ENCODE measurements at regions not wholly inside any gene's neighbourhood (a gene's known extent, or its start where the extent isn't known, plus 50 kb on each side); places are given as distances from the start of the nearest gene placed in this dataset.
"Not testable (repeated sequence)": the region's sequence is repeated elsewhere in the genome, so short reads cannot be mapped to it uniquely, and the experiment has no call there.

DNA sequence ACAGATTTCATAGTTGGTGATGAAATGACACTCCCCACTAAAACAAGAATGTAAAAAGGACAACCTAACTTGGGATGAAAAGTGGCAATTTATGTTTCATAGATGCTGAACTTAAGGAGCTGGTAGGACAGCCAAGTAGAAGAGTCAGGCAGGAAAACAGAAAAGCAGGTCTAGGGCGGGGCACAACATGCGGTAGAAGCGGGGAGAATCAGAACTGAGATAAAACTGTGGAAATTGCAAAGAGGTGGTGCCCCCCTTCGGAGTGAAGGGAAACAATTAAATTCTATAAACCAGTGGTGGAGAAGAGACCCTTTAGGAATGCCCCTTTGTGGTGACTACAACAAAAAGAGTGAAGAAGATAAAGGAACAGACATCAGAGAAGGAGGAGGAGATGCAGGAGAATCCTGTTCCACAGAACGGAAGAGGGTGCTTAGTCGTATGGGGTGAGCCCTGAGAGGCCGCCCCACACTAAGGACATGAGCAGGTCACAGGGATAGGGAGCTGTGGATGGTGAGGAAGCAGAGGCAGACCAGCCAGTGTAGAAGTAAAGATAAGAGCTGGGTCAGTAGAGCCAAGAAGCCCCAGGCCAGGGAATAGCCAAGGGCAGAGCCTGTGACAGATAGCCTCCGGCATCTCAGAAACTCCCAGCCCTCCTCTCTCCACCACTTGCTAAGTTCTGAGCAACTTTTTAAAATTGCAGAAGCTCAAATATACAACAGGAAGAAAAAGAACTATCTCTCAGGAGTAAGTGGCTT is 100.3 kb upstream of the DOCK9 start:
- no peak for DNase-seq

DNA sequence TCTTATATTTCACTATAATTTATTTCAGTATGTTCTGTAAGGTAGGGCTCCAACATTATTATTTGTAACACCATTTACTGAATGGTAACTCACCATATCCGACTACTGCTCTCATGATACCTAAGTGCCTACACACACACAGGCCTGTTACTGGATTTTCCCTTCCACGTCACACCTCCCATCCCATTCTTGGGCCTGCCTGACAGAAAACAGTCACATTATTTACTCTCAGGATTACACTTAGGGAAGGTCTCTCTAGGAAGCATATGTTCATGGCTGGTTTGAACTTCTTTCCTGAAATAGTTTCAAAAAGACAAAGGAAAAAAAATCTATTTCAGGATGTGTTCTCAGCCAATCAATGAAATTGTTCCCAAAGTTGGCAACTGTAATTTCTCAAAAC is 102.3 kb upstream of the DOCK9 start:
- DNase-seq, result no peak

DNA sequence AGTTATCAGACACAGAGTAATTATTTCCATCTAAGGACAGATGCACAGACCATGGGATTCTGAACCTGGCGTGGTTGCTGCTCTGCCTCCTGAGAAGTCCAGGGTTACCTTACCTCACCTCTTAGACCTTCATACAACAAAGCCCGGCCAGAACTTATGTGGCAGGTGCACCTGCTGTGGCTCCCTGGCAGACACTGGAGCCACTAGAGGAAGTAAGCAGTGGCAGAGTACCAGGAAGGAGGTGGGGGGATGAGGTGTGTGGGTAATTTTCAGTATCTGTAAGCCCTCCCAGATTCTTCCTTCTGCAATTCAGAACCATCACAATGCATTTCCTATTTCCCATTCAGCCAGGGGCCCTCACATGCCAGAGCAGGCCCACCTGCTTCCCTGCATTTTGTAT is 106.1 kb upstream of the DOCK9 start:
- no peak for DNase-seq

DNA sequence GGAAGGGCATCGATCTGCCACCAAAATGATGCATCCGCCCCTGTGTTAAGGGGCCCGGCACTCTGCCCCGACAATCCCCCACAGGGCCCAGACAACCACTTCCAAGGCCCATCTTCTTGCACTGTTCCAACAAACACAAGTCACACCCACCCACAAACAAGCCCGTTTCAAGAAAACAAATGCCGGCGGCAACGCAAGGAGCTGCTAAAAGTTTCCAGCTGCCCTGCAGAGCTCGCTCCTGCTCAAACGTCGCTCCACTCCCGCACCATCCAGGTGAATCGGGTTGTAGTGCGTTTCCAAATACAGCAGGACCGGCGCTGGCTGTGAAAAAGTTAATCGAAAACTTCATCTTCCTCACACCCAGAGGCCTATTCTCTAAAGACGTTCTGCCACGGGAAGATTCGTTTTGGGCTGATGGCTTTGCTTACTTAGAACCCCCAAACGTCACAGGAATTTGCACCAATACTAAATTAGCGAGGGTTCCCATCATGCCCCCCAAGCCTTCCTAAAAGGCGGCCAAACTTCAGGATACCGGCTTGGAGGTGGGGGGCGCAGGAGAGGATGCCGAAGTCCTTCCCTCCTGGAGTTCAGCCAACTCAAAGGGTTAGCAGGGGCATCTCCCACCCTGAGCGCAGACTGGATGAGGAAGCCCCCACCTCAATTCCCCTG is 107.4 kb upstream of the DOCK9 start:
- no peak for DNase-seq

DNA sequence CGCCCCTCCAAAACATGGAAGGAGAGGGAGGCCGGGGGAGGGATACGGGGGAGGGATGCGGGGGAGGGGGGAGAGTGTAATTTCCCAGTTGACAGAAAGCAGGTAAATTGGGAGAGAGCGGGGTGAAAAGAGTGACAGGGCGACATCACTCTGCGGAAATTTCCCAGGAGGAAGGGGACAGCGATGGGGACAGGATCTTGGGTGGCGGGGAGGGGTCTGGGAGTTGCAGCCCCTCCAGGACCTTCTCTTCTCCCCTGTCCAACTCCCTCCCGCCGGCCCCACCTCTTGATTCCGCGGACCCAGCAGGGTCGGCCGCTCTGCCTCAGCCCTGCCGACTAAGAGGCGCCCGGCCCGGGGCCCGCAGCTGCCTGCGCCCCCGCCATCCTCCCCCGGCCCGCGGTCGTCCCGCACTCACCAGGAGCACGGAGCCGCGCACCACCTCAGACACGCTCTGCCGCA is 108.0 kb upstream of the DOCK9 start:
- no peak for DNase-seq

DNA sequence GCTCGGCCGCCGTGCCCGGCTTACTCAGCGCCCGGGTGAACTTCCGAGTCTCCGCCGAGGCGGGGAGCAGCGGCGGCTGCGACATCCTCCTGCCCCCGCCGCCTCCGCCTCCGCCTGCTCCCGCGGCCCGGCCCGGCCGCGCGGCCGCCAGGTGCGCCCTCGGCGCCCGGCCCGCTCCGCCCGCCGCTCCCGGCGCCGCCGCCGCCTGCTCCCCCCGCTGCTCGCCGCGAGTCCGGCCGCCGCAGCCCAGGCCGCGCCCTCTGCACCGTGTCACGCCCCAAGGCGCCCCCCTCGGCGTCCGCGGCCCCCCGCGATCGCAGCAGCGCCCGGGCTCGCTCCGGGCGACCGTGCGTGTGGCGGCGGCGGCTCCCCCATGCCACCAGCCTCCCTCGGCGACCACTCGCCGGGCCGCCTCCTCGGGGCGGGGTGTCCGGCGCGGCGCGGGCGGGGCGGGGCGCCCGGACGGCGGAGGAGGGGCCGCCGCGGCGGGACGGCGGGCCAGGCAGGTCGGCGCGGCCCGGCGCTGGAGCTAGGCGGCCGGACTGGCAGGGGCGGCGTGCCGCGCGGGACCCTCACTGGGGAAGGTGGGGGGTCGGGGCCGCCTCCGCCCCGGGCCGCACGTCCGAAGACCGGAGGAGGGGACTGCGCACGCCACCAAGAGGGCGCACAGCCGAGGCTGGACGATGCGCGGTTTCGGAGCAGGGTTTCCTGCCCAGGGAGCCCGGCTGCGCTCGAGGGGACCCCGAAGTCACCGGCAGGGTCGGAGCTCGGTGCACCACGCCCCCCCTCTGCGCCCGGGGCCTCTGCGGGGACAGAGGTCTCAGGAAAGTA is 108.6 kb upstream of the DOCK9 start:
- DNase-seq, result no peak

DNA sequence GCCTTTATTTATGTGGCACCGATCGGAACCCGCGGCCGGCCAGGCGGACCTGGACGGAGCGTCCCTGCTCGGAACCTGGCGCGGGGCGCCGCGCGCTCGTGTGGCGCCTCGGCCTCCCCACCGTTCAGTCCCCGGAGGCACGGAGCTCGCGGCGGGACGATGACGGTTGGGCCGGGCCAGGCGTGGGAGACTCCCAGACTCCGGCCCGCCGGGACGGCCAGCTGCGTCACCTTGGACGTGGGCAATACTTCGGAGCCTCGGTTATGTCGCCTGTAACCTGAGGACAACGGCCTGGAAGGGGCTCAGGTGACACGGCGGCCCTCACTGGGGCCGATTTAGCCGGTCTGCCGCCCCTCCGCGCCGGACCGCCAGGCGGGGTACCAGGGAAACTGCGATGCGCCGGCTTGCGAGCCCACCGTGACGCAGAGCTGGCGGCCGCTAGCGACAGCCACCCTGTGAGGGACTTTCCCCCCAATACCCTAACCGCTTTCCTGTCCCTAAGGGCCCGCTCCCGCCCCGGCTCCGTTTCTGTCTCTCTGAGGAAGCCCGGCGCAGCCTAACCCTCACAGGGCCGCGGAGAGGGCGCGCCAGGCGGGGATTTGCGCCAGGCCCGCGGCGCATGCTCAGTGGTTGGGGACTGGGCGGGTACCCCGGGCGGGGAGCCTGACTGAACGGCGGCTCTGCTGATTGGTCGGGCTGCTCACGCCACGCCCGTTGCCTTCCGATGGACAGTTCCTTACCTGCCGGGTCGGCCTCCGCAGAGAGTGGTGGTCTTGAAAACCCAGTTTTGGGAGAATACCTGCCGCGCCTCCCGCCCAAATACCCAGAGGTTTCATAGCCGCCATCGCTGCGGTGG is 109.5 kb upstream of the DOCK9 start:
- DNase-seq, result no peak

DNA sequence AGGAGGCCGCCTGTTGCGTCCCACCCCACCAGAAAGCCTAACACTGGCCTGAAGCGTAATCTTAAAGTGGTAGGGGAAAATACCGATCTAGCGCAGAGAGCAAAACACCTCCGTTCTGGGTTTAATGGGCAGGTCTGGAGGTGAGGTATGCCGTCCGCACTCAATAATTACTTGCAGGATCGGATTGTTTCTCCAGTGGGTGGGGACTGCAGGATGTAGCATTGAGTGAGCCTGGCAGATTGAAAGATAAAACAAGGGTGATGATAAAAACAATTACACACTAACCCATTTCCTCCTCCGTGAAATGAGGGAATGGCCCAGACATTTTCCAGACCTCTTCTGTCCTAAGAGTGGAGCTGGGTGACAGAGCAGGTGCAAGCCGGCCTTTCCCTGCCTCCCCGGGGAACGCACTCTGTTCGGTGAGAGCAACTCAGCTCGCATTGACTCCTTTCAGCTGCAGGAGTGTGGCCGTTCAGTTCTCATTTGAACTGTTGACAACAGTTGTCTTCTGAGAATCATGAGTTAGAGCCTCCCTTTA is 110.2 kb upstream of the DOCK9 start:
- DNase-seq, result no peak

DNA sequence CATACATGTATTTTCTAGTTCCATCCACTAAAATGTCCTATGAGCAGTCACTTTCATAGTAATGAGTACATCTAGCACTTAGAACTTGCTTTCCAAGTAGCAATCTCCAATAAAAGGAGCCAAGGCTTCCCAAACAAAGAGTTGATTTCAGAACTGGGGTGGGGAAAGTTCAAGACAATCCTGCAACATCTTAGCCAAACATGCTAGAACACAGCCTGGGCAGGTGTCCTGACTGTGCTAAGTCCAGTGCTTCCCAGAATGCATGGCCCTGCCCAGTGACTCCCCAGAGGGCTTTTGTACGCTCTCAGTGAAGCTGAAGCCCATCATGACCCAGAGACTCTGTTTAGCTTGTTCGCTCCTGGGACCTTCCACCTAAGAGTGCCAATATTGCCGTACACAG is 106.7 kb upstream of the UBAC2 start:
- no peak for DNase-seq

DNA sequence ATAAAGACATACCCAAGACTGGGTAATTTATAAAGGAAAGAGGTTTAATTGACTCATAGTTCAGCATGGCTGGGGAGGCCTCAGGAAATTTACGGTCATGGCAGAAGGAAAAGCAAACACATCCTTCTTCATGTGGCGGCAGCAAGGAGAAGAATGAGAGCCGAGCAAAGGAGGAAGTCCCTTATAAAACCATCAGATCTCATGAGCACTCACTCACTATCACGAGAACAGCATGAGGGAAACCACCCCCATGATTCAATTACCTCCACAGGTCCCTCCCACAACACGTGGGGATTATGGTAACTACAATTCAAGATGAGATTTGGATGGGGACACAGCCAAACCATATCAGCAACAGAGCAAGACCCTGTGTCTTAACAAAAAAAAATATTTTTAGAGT is 98.8 kb upstream of the UBAC2 start:
- DNase-seq, result not testable (repeated sequence)

DNA sequence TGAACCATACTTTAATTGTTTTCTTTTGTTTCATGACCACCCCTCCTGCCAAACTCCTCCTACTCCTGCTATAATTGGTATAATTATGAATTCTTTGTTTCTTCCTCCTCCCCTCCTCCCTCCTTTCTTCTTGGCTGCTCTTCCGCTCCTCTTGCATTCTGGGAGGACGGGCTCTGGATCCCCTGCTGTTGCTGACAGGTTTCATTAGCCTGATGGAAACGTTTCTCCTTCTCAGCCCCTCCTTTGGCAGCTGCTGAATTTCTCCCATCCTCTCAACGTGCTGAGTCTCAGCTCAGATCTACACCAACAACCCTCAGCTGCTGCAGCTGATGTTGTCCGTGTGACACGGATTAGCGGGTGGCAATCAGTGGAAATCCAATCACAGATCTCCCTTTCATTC is 97.1 kb upstream of the UBAC2 start:
- no peak for DNase-seq

DNA sequence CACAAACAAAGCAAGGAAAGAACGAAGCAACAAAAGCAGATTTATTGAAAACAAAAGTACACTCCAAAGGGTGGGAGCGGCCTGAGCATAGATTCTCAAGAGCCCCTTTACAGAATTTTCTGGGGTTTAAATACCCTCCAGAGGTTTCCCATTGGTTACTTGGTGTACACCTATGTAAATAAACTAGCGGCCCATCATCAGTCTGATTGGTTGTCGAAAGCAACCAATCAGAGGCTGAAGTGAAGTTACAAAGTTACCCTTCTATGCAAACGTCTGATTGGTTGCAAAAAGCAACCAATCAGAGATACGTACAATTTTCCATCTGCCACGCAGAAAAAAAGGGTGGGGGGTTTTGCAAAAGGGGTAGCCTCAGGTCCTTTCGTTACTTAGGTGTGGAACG is 96.3 kb upstream of the UBAC2 start:
- no peak for DNase-seq

DNA sequence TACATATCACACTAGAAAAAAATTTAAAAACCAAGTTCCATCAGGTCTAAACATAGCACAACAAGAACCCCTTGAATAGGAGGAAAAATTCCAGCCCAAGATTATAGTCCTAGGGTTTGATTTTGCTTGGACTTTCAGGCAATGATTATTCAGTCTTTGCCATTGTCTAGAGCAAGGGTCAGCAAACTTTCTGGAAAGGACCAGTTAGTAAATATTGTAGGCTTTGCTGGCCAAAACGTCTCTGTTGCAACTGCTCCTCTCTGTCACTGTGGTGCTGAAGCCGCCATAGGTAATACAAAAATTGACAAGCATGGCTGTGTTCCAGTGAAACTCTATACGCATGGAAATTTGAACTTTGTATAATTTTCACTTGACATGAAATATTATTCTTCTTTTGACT is 95.5 kb upstream of the UBAC2 start:
- DNase-seq, result no peak

DNA sequence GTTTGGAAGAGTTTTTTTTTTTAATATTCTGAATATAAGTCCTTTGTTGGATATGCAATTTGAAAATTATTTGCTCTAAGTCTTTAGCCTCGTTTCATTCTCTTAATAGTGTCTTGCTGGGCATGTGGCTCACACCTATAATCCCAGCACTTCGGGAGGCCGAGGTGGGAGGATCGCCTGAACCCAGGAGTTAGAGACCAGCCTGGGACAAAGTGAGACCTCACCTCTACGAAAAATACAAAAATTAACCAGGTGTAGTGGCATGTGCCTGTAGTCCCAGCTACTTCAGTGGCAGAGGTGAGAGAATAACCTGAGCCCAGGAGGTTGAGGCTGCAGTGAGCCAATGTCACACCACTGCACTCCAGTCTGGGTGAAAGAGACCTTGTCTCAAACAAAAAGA is 87.3 kb upstream of the UBAC2 start:
- DNase-seq, result no peak

DNA sequence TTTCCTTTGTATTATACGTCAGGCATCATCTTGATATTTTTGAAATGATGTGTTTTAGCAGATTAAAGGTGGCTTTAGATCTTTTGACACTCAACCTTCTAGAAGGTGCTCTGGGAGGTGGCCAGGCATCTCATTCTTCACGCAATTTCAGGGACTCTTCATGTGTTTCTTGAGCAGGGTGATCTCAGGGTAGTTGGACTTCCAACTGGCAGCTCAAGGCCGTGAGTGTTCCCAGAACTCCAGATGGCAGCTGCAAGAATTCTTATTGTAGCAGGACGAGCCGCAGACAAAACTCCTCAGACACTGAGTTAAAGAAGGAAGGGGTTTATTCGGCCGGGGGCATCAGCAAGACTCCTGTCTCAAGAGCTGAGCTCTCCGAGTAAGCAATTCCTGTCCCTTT is 82.5 kb upstream of the UBAC2 start:
- DNase-seq, result no peak

DNA sequence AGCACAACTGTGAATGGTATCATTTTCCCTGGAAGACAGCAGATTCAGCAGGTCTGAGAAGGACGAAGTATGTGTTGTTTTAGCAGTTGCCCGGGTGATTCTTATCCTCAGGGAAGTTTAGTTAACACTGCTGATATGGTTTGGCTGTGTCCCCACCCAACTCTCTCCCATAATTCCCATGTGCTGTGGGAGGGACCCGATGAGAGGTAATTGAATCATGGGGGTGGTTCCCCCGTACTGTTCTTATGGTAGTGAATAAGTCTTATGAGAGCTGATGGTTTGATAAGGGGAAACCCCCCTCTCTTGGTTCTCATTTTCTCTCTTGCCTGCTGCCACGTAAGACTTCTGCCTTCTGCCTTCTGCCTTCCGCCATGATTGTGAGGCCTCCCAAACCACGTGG is 81.0 kb upstream of the UBAC2 start:
- no peak for DNase-seq

DNA sequence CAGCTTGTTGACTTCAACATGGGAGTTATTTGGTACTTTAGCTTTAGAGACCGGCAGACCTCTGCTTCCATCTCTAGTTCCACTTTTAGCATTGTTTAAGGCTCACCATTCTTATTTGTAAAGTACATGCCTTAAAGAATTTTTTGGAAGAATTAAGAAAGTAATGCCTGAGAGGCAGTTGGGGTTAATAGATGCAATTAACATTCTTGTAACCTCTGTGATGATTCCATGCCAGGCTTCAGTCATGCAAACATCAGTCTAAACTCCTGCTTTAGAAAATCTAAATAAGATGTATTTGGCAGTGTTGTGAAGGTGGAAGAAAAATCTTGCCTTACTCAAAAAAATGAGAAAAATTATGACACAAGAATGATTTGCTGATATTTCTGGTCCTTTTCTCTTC is 79.9 kb upstream of the UBAC2 start:
- no peak for DNase-seq

DNA sequence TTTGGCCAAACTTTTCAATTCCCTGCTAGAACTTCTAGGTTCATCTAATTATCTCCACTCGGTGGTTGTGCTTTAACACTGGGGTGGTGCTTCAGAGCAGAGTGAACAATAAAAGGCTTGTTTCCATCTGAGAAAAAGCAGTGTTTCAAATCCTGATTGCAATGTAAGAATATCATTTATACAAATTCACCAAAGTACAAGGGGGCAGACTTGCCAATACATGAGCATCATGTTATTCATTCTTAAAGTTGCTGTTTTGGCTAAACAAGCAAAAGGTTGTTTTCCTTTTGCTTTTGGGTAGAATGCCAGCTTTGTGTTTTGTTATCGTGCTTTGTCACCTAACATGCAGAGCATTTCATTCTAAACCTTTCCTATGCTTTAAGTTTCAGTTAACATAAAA is 78.5 kb upstream of the UBAC2 start:
- no peak for DNase-seq

DNA sequence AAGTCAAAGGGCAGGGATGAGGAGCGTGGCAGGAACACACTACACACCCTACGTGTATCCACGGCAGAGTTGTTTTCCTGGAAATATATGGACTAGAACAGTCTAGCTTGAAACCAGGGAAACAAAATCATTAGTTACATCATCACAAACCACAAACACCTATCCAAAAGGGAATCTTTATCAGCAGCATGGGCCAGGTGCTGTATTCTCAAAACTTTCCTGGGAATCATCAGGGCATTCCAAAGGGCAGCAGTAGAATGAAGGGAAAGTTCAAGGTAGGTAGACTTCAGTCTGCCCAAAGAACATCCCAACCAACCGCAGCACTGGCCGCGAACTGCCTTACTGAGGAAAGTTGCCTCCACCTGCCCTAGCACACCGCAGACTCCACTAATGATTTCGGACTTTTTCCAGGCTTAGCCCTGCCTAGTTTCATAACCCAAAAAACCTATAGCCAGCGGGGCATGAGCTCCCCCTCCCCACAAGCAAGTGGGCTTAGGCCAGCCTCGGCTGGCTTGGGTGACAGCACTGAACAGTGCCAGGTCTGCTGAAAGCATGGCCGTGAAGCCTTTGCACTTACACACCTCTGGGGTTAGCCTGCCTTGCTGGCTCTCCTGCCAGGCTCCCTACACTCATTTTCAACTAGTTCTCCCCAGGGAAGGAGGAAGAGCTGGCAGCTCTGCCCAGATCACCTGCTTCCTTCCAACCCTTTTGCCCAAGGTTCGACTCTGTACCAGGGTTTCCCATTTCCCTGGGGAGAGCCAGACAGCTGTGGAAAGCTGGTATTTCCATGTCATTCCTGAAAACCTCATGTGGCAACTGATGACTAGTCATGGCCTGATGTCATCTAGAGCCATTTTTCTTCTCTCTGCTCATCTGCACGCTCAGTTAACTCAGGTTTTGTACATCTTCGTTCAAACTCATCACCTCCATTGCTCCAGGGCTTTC is 77.3 kb upstream of the UBAC2 start:
- DNase-seq, result no peak

DNA sequence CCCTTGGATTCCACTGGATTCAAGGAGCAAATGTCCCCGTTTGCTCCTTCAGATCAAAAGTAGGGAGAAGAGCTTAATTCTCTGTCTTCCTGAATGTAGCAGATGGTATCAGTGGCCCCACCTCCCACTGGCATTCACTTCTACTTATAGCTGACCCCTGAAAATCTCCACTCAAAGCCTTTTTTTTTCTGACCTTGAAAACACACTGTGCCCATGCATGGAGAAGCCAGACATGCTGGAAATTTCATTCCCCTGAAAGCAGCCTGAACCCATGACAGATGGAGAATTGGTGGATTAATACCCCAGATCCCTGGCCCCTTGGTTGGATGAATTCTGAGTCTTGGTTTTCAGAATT is 76.6 kb upstream of the UBAC2 start:
- DNase-seq, result no peak

DNA sequence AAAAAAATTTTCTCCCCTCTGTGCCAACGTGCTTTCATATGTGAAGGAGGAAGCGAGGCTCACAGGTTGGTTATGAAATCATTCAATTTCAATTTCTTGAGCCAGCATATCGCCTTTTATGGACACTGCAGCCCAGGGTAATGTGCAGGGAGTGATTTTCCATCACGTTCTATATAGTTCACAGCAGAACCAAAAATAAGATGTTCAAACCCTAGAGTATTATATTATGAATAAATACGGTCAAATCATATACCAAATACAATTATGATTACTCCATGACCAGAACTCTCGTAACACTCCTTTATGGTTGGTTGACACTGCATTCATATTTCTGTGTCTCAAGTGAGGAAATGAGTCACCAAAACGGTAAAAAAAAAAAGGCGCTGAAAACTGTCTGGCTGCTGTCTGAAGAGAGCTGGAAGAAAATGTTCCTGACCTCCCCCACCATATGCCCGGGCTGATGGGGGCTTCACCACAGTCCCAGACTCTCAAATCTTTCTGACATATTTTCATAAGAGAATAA is 75.8 kb upstream of the UBAC2 start:
- peak; percentile 29 for DNase-seq

Data from GF-D8 (cell line).